ENCODE measurements at regions not wholly inside any gene's neighbourhood (a gene's known extent, or its start where the extent isn't known, plus 50 kb on each side); places are given as distances from the start of the nearest gene placed in this dataset.

DNA sequence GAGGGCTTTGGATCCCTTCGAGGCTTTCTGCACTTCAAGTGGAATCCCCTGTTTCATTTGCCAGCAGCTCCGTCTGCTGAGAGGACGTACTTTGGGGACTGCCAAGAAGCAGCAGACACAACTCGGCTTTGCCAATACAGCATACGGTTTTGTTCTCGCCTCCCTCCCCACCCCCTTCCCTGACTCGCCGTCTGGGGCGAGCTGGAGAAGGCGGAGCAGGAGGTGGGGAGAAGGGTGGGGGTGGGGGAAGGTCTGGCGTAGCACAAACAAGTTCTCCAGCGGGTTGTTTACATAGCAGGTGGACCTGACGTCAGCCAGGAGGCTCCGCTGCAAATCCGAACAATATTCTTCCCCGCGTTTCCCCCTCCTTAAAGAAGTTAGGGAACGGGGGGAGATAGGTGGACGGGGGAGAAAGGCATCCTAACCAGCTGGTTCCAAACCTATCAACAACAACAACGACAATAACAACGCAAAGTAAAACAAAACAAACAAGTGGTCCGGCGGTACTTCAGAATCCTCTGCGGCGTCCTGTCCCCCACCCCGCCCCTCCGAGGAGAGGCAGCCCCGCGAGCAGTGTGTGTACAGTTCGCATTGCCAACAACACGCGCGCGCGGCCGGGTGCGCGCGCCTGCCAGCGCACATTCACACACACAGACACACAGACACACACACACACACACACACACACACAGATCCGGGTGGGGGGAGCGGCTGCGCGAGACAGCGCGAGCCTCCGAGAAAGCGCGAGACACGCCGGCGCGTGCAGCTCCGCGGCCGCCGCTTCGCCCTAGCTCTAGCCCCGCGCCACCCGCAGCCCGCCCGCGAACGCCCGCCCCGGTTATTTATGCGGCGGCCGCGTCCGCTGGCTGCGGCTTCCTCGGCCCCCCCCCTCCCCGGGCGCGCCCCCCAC lies 167.0 kb upstream of the PPP1R3A start:
- no peak overlapping the region for H3K27ac Mint-ChIP-seq (ENCODE audit: unreplicated experiment)
- no peaks in the 10 kb centered on the region for H3K9me3 Mint-ChIP-seq
- peaks cover 92% of the 10 kb centered on the region for H3K27me3 Mint-ChIP-seq (ENCODE audit: low read depth)
- peak overlapping the region; percentile 91 for H3K4me3 Mint-ChIP-seq
- TF ChIP-seq, protein P1, sequence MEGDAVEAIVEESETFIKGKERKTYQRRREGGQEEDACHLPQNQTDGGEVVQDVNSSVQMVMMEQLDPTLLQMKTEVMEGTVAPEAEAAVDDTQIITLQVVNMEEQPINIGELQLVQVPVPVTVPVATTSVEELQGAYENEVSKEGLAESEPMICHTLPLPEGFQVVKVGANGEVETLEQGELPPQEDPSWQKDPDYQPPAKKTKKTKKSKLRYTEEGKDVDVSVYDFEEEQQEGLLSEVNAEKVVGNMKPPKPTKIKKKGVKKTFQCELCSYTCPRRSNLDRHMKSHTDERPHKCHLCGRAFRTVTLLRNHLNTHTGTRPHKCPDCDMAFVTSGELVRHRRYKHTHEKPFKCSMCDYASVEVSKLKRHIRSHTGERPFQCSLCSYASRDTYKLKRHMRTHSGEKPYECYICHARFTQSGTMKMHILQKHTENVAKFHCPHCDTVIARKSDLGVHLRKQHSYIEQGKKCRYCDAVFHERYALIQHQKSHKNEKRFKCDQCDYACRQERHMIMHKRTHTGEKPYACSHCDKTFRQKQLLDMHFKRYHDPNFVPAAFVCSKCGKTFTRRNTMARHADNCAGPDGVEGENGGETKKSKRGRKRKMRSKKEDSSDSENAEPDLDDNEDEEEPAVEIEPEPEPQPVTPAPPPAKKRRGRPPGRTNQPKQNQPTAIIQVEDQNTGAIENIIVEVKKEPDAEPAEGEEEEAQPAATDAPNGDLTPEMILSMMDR (conservative IDR thresholded peaks at IDR 0.05) = no peak
- peaks cover 46% of the 10 kb centered on the region for H3K4me1 Mint-ChIP-seq
- no peaks in the 10 kb centered on the region for H3K36me3 Mint-ChIP-seq (ENCODE audit: low read depth)
- DNase-seq (ENCODE audit: low read depth, low spot score) = peak; percentile 57

DNA sequence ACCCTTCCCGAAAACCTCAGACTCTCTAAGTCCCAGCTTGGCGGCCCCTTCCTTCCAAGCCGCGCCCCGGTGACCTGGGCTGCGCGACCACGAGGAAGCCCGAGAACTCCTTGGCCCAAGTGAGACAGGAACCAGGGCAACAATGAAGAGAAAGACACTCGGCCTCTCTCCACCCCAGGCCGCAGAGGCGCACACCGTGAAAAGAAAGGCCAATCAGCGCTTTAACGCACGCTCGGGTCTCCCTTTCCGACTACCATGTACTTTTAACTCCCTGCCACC lies 166.4 kb upstream of the PPP1R3A start:
- H3K36me3 Mint-ChIP-seq (ENCODE audit: low read depth) = no peaks in the 10 kb centered on the region
- TF ChIP-seq, protein P1 (conservative IDR thresholded peaks at IDR 0.05) = no peak
- peak overlapping the region; percentile 96 for H3K27ac Mint-ChIP-seq (ENCODE audit: unreplicated experiment)
- H3K27me3 Mint-ChIP-seq (ENCODE audit: low read depth) = peaks cover 92% of the 10 kb centered on the region
- peak overlapping the region; percentile 91 for H3K4me3 Mint-ChIP-seq
- peak; percentile 41 for DNase-seq (ENCODE audit: low read depth, low spot score)
- no peaks in the 10 kb centered on the region for H3K9me3 Mint-ChIP-seq
- peaks cover 46% of the 10 kb centered on the region for H3K4me1 Mint-ChIP-seq

- TF ChIP-seq, protein P1 (conservative IDR thresholded peaks at IDR 0.05) = no peak
- H3K9me3 Mint-ChIP-seq = no peaks in the 10 kb centered on the region
- no peaks in the 10 kb centered on the region for H3K36me3 Mint-ChIP-seq (ENCODE audit: low read depth)
- peaks cover 92% of the 10 kb centered on the region for H3K27me3 Mint-ChIP-seq (ENCODE audit: low read depth)
- peak; percentile 41 for DNase-seq (ENCODE audit: low read depth, low spot score)
- H3K4me1 Mint-ChIP-seq = peaks cover 46% of the 10 kb centered on the region
- H3K27ac Mint-ChIP-seq (ENCODE audit: unreplicated experiment) = peak overlapping the region; percentile 96
- H3K4me3 Mint-ChIP-seq = peak overlapping the region; percentile 91
These were observed 165.9 kb upstream of the PPP1R3A start for GRCh38 chr7:114084472-114085312.

GRCh38 chr7:114084002-114084471 lies 165.2 kb upstream of the PPP1R3A start:
- TF ChIP-seq, protein P1 (conservative IDR thresholded peaks at IDR 0.05) = no peak
- DNase-seq (ENCODE audit: low read depth, low spot score) = no peak
- no peaks in the 10 kb centered on the region for H3K9me3 Mint-ChIP-seq
- no peak overlapping the region for H3K27ac Mint-ChIP-seq (ENCODE audit: unreplicated experiment)
- H3K4me1 Mint-ChIP-seq = peaks cover 46% of the 10 kb centered on the region
- peak overlapping the region; percentile 84 for H3K4me3 Mint-ChIP-seq
- peaks cover 92% of the 10 kb centered on the region for H3K27me3 Mint-ChIP-seq (ENCODE audit: low read depth)
- H3K36me3 Mint-ChIP-seq (ENCODE audit: low read depth) = no peaks in the 10 kb centered on the region

GRCh38 chr7:114083166-114084001 lies 164.6 kb upstream of the PPP1R3A start:
- Mint-ChIP-seq H3K4me1 (peaks cover 46% of the 10 kb centered on the region), H3K27me3 (ENCODE audit: low read depth) (peaks cover 85% of the 10 kb centered on the region), H3K4me3 (peak overlapping the region; percentile 84), H3K9me3 (no peaks in the 10 kb centered on the region), H3K36me3 (ENCODE audit: low read depth) (no peaks in the 10 kb centered on the region), H3K27ac (ENCODE audit: unreplicated experiment) (no peak overlapping the region)
- TF ChIP-seq, protein P1 (conservative IDR thresholded peaks at IDR 0.05) = no peak
- peak; percentile 59 for DNase-seq (ENCODE audit: low read depth, low spot score)
